ENCODE measurements at regions not wholly inside any gene's neighbourhood (a gene's known extent, or its start where the extent isn't known, plus 50 kb on each side); places are given as distances from the start of the nearest gene placed in this dataset.

- no peak for DNase-seq (ENCODE audit: low spot score)
- Mint-ChIP-seq H3K36me3 (ENCODE audit: low read depth) (no peaks in the 10 kb centered on the region), H3K9me3 (peaks cover 8% of the 10 kb centered on the region), H3K27me3 (ENCODE audit: low read depth) (no peaks in the 10 kb centered on the region), H3K4me3 (ENCODE audit: low read depth) (no peak overlapping the region), H3K4me1 (ENCODE audit: low read depth) (no peaks in the 10 kb centered on the region), H3K27ac (no peak overlapping the region)
- intact Hi-C loops (cut with micrococcal nuclease) = no loop called here
These were observed 248.7 kb downstream of the TTC6 start for GRCh38 chr14:37843954-37844607.

- H3K27me3 Mint-ChIP-seq (ENCODE audit: low read depth) = no peaks in the 10 kb centered on the region
- no peak for DNase-seq (ENCODE audit: low spot score)
- intact Hi-C loops (cut with micrococcal nuclease) = no loop called here
- no peak overlapping the region for H3K27ac Mint-ChIP-seq
- no peaks in the 10 kb centered on the region for H3K4me1 Mint-ChIP-seq (ENCODE audit: low read depth)
- no peak overlapping the region for H3K4me3 Mint-ChIP-seq (ENCODE audit: low read depth)
- H3K9me3 Mint-ChIP-seq = peaks cover 3% of the 10 kb centered on the region
- no peaks in the 10 kb centered on the region for H3K36me3 Mint-ChIP-seq (ENCODE audit: low read depth)
These were observed 249.2 kb downstream of the TTC6 start for GRCh38 chr14:37844614-37845013.

- H3K4me1 Mint-ChIP-seq (ENCODE audit: low read depth) = no peaks in the 10 kb centered on the region
- DNase-seq (ENCODE audit: low spot score) = no peak
- H3K4me3 Mint-ChIP-seq (ENCODE audit: low read depth) = no peak overlapping the region
- H3K27me3 Mint-ChIP-seq (ENCODE audit: low read depth) = no peaks in the 10 kb centered on the region
- intact Hi-C loops (cut with micrococcal nuclease) = no loop called here
- no peak overlapping the region for H3K27ac Mint-ChIP-seq
- no peaks in the 10 kb centered on the region for H3K9me3 Mint-ChIP-seq
- H3K36me3 Mint-ChIP-seq (ENCODE audit: low read depth) = no peaks in the 10 kb centered on the region
These were observed 253.7 kb downstream of the TTC6 start for GRCh38 chr14:37848985-37849621.

- H3K36me3 Mint-ChIP-seq (ENCODE audit: low read depth) = no peaks in the 10 kb centered on the region
- no peaks in the 10 kb centered on the region for H3K27me3 Mint-ChIP-seq (ENCODE audit: low read depth)
- no peak overlapping the region for H3K4me3 Mint-ChIP-seq (ENCODE audit: low read depth)
- no peak overlapping the region for H3K27ac Mint-ChIP-seq
- intact Hi-C loops (cut with micrococcal nuclease) = no loop called here
- DNase-seq (ENCODE audit: low spot score) = no peak
- no peaks in the 10 kb centered on the region for H3K9me3 Mint-ChIP-seq
- H3K4me1 Mint-ChIP-seq (ENCODE audit: low read depth) = no peaks in the 10 kb centered on the region
These were observed 255.6 kb downstream of the TTC6 start for GRCh38 chr14:37851054-37851453.

- H3K36me3 Mint-ChIP-seq (ENCODE audit: low read depth) = no peaks in the 10 kb centered on the region
- H3K27ac Mint-ChIP-seq = no peak overlapping the region
- no peaks in the 10 kb centered on the region for H3K4me1 Mint-ChIP-seq (ENCODE audit: low read depth)
- H3K4me3 Mint-ChIP-seq (ENCODE audit: low read depth) = no peak overlapping the region
- DNase-seq (ENCODE audit: low spot score) = no peak
- no peaks in the 10 kb centered on the region for H3K9me3 Mint-ChIP-seq
- intact Hi-C loops (cut with micrococcal nuclease) = no loop called here
- H3K27me3 Mint-ChIP-seq (ENCODE audit: low read depth) = no peaks in the 10 kb centered on the region
These were observed 260.4 kb downstream of the TTC6 start for GRCh38 chr14:37855871-37856270.

- H3K4me3 Mint-ChIP-seq (ENCODE audit: low read depth) = no peak overlapping the region
- H3K36me3 Mint-ChIP-seq (ENCODE audit: low read depth) = no peaks in the 10 kb centered on the region
- no peaks in the 10 kb centered on the region for H3K9me3 Mint-ChIP-seq
- intact Hi-C loops (cut with micrococcal nuclease) = no loop called here
- H3K27ac Mint-ChIP-seq = no peak overlapping the region
- DNase-seq (ENCODE audit: low spot score) = no peak
- no peaks in the 10 kb centered on the region for H3K27me3 Mint-ChIP-seq (ENCODE audit: low read depth)
- H3K4me1 Mint-ChIP-seq (ENCODE audit: low read depth) = no peaks in the 10 kb centered on the region
These were observed 262.4 kb downstream of the TTC6 start for GRCh38 chr14:37857774-37858266.

- H3K36me3 Mint-ChIP-seq (ENCODE audit: low read depth) = no peaks in the 10 kb centered on the region
- intact Hi-C loops (cut with micrococcal nuclease) = no loop called here
- no peaks in the 10 kb centered on the region for H3K9me3 Mint-ChIP-seq
These were observed 263.3 kb downstream of the TTC6 start for GRCh38 chr14:37858733-37859132.

GRCh38 chr14:37859177-37859576, 263.7 kb downstream of the TTC6 start:
- no peaks in the 10 kb centered on the region for H3K27me3 Mint-ChIP-seq (ENCODE audit: low read depth)
- H3K4me3 Mint-ChIP-seq (ENCODE audit: low read depth) = no peak overlapping the region
- intact Hi-C loops (cut with micrococcal nuclease) = no loop called here
- no peak for DNase-seq (ENCODE audit: low spot score)
- no peak overlapping the region for H3K27ac Mint-ChIP-seq
- H3K9me3 Mint-ChIP-seq = no peaks in the 10 kb centered on the region
- no peaks in the 10 kb centered on the region for H3K36me3 Mint-ChIP-seq (ENCODE audit: low read depth)
- H3K4me1 Mint-ChIP-seq (ENCODE audit: low read depth) = no peaks in the 10 kb centered on the region

More at GRCh38 chr14:37858733-37859132, 263.3 kb downstream of the TTC6 start:
- H3K4me3 Mint-ChIP-seq (ENCODE audit: low read depth) = no peak overlapping the region
- H3K27me3 Mint-ChIP-seq (ENCODE audit: low read depth) = no peaks in the 10 kb centered on the region
- H3K4me1 Mint-ChIP-seq (ENCODE audit: low read depth) = no peaks in the 10 kb centered on the region
- no peak for DNase-seq (ENCODE audit: low spot score)
- no peak overlapping the region for H3K27ac Mint-ChIP-seq

- Mint-ChIP-seq H3K27ac (no peak overlapping the region), H3K27me3 (ENCODE audit: low read depth) (no peaks in the 10 kb centered on the region), H3K4me3 (ENCODE audit: low read depth) (no peak overlapping the region), H3K36me3 (ENCODE audit: low read depth) (no peaks in the 10 kb centered on the region), H3K9me3 (no peaks in the 10 kb centered on the region), H3K4me1 (ENCODE audit: low read depth) (no peaks in the 10 kb centered on the region)
- DNase-seq (ENCODE audit: low spot score) = no peak
- intact Hi-C loops (cut with micrococcal nuclease) = no loop called here
These were observed 266.8 kb downstream of the TTC6 start for GRCh38 chr14:37862263-37862662.

- H3K36me3 Mint-ChIP-seq (ENCODE audit: low read depth) = no peaks in the 10 kb centered on the region
- H3K27ac Mint-ChIP-seq = no peak overlapping the region
- no peaks in the 10 kb centered on the region for H3K4me1 Mint-ChIP-seq (ENCODE audit: low read depth)
- DNase-seq (ENCODE audit: low spot score) = no peak
- intact Hi-C loops (cut with micrococcal nuclease) = no loop called here
- no peaks in the 10 kb centered on the region for H3K27me3 Mint-ChIP-seq (ENCODE audit: low read depth)
- H3K9me3 Mint-ChIP-seq = no peaks in the 10 kb centered on the region
- no peak overlapping the region for H3K4me3 Mint-ChIP-seq (ENCODE audit: low read depth)
These were observed 268.7 kb downstream of the TTC6 start for GRCh38 chr14:37864128-37864527.

GRCh38 chr14:37864861-37865718, 269.7 kb downstream of the TTC6 start:
- H3K27ac Mint-ChIP-seq = no peak overlapping the region
- H3K36me3 Mint-ChIP-seq (ENCODE audit: low read depth) = no peaks in the 10 kb centered on the region
- no peaks in the 10 kb centered on the region for H3K4me1 Mint-ChIP-seq (ENCODE audit: low read depth)
- H3K9me3 Mint-ChIP-seq = no peaks in the 10 kb centered on the region
- no peak for DNase-seq (ENCODE audit: low spot score)
- no peak overlapping the region for H3K4me3 Mint-ChIP-seq (ENCODE audit: low read depth)
- no peaks in the 10 kb centered on the region for H3K27me3 Mint-ChIP-seq (ENCODE audit: low read depth)
- intact Hi-C loops (cut with micrococcal nuclease) = no loop called here

GRCh38 chr14:37865719-37866549, 270.5 kb downstream of the TTC6 start:
- Mint-ChIP-seq H3K36me3 (ENCODE audit: low read depth) (no peaks in the 10 kb centered on the region), H3K27ac (no peak overlapping the region), H3K4me1 (ENCODE audit: low read depth) (no peaks in the 10 kb centered on the region), H3K9me3 (no peaks in the 10 kb centered on the region), H3K4me3 (ENCODE audit: low read depth) (no peak overlapping the region), H3K27me3 (ENCODE audit: low read depth) (no peaks in the 10 kb centered on the region)
- intact Hi-C loops (cut with micrococcal nuclease) = no loop called here
- no peak for DNase-seq (ENCODE audit: low spot score)
